Ovary (tissue), 7 donors: ENCODE measurements at regions not wholly inside any gene's neighbourhood (a gene's known extent, or its start where the extent isn't known, plus 50 kb on each side); places are given as distances from the start of the nearest gene placed in this dataset.

ENCODE experiments used
- DNase-seq, 5 donors: peaks; one replicate each; pipeline ENCODE4 v3.0.0-alpha.2; 2019 to 2020
- H3K27ac ChIP-seq, 2 donors: fragments of 200-600 bp; one replicate each; pipeline versions ENCODE4 v1.5.1 to v1.8.0; 2019 to 2022
- H3K27me3 ChIP-seq: fragments of 200-600 bp; one replicate; pipeline ENCODE4 v1.8.0; 2022
- H3K36me3 ChIP-seq: fragments of 200-600 bp; sonication (generic); one replicate; pipeline ENCODE4 v1.5.1; 2019
- H3K4me1 ChIP-seq: one replicate; pipeline ENCODE4 v1.8.1; 2013; ENCODE audit warnings: mild to moderate bottlenecking, moderate library complexity; ENCODE audit not compliant: insufficient read depth
- H3K4me3 ChIP-seq: fragments of 200-600 bp; sonication (generic); one replicate; pipeline ENCODE4 v1.5.1; 2017
- H3K9me3 ChIP-seq, 2 donors: fragments of 200-600 bp in 1 of 2; sonication (generic) in 1 of 2; one replicate each; pipeline versions ENCODE4 v1.5.1 to v1.8.1; 2013 to 2019; ENCODE audit warnings: mild to moderate bottlenecking in 1 of 2, moderate library complexity in 1 of 2
- EP300 ChIP-seq: sonication (generic); formaldehyde crosslinking; IDR thresholded peaks from one replicate; pipeline ENCODE4 v1.6.1; 2017; ENCODE audit warnings: antibody characterized with exemption
- POLR2A ChIP-seq: fragments of 450-650 bp; IDR thresholded peaks from one replicate; pipeline ENCODE4 v1.6.1; 2017; ENCODE audit warnings: antibody characterized with exemption, mild to moderate bottlenecking, moderate library complexity
- WGBS, 3 donors: extraction: QIAGEN DNeasy Blood & Tissue Kit in 1 of 3; methylation state at CpG; one replicate each; pipeline versions ENCODE4 v1.1.5 to v1.1.7; 2013 to 2017; 5-methylcytosine and 5-hydroxymethylcytosine counted together
- intact Hi-C, 4 donors: fragments of 100-400 bp; cut with DNase I; formaldehyde crosslinking; loops; one replicate each; pipeline versions ENCODE4 v1.11.0 to v1.15.1; 2022 to 2023
- TF ChIP-seq, protein P1 (sequence below), 3 donors: fragments of 450-650 bp in 2 of 3; fragments of 200-600 bp in 1 of 3; IDR thresholded peaks; one replicate each; pipeline versions ENCODE4 v1.5.1 to v1.8.0; 2016 to 2022; ENCODE audit warnings: antibody characterized with exemption in 3 of 3, mild to moderate bottlenecking in 1 of 3
- donor health status: DM: no; HTN: no; CAD: no; lungs with moderate emphysema.
- donor health status: DM: no; HTN: no; CAD: no.
- donor health status: Bipolar disorder and iron deficiency.
- donor health status: DM: no; HTN: no; CAD: no.
- donor health status: DM: yes; HTN: yes; CAD: no.

DNA sequence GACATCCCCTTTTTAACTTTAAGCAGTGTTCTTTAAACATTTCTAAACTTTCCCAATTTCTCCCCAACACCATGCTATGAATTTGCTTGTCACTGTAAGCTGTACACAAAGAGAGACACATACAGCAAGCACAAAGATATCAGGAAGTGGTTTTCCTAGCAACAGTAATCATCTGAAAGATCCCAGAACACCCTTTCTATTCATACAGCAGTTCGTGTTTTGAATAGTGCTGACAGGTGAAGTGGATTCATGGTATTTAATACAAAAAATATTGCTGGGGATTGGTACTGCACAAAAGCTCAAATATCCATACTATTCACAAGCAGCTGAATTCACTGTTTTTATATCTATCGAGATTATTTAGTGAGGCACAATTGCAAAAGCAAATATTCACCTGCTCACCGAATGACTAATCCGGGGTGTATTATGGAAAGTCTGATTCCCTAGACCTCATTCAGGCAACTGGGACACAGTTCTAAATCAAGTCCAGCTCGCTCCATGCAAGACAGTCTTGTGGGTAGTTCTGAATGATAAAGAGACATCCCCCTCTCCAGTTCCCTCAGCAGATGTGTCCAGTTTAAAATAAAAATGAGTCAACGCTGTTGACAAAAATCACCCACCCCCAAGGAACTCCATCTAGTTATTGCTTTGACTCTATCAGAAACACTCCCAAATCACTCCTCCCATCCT, 107.1 kb upstream of the TSHZ2 start:
- no peaks in the 10 kb centered on the region for H3K27me3 ChIP-seq
- no peak overlapping the region for H3K27ac ChIP-seq
- no peak for TF ChIP-seq POLR2A
- TF ChIP-seq, protein P1, sequence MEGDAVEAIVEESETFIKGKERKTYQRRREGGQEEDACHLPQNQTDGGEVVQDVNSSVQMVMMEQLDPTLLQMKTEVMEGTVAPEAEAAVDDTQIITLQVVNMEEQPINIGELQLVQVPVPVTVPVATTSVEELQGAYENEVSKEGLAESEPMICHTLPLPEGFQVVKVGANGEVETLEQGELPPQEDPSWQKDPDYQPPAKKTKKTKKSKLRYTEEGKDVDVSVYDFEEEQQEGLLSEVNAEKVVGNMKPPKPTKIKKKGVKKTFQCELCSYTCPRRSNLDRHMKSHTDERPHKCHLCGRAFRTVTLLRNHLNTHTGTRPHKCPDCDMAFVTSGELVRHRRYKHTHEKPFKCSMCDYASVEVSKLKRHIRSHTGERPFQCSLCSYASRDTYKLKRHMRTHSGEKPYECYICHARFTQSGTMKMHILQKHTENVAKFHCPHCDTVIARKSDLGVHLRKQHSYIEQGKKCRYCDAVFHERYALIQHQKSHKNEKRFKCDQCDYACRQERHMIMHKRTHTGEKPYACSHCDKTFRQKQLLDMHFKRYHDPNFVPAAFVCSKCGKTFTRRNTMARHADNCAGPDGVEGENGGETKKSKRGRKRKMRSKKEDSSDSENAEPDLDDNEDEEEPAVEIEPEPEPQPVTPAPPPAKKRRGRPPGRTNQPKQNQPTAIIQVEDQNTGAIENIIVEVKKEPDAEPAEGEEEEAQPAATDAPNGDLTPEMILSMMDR (IDR thresholded peaks at IDR 0.05) = no peak
- TF ChIP-seq EP300 = no peak
- H3K4me1 ChIP-seq = no peaks in the 10 kb centered on the region
- H3K36me3 ChIP-seq = no peaks in the 10 kb centered on the region
- 48 to 64% (median 51%) methylated on average over 6 of the region's 6 CpGs for whole genome bisulfite sequencing, 3 donors
- no peak overlapping the region for H3K4me3 ChIP-seq
- DNase-seq = no peak
- H3K9me3 ChIP-seq = peaks cover 0 to 2% of the 10 kb centered on the region in 2 donors
- intact Hi-C loops = no loop called here

DNA sequence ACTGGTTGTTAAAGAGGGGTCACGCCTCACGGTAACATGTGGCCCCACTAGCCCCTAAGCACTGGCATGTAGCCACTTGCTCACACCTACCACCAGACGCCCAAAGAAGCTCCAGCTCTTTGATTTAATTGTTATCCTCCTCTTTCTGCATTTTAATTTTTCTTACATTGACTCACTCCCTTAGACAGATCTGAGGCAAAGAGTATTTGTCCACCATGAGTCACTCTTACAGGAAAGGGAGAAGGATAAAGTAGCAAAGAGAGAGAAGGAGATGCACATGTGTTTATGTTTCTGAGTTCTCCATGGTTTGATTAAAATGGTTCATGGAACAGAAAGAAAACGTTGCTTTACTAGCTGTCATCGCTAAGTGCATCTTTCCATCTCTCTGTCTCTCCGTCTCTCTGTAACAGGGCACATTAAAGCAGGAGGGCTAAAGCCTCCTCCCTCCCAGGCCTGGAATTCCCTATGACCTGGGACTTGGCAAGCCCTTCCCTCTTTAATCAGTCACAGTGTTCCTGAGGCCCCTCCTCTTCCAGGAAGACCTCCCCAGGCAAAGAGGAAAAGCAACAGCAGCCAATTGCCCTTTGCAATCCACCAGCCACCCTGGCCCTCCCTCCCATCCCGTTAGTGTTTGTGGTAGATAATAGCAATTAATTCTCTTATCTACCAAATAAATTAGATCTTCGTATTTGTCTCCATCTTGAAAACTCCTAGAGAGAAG, 112.8 kb upstream of the TSHZ2 start:
- Histone ChIP-seq H3K9me3 (peaks cover 0 to 2% of the 10 kb centered on the region in 2 donors), H3K27me3 (no peaks in the 10 kb centered on the region), H3K4me3 (no peak overlapping the region), H3K36me3 (no peaks in the 10 kb centered on the region), H3K27ac (no peak overlapping the region), H3K4me1 (no peaks in the 10 kb centered on the region)
- TF ChIP-seq EP300 (no peak), POLR2A (no peak)
- TF ChIP-seq, protein P1 (IDR thresholded peaks at IDR 0.05) = no peak
- peak in 1 of 5 donors; percentile 19 for DNase-seq
- intact Hi-C loops = no loop called here
- 39 to 46% (median 42%) methylated on average over 8 of the region's 8 CpGs for WGBS, 3 donors

DNA sequence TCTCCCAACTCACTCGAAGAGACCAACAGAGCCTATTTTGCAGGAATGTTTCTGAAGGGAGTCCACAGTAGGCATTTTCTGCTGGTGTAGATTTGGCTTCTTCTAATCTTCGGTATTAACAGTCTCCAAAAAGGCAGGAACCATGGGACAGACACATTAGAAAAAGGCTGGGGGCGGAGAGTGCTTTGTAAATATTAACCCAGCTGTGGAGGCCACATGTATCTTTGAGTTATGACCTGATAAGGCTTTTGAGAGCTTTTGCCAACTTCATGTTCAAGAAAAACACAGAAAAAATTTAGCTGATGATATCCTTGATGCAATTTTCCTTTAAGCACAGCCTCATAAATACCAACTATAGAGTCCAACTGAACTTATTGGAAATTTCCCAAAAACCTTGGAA, 119.4 kb upstream of the TSHZ2 start:
- H3K36me3 ChIP-seq = no peaks in the 10 kb centered on the region
- peaks cover 2% of the 10 kb centered on the region for H3K4me1 ChIP-seq
- no peak for DNase-seq
- intact Hi-C loops = no loop called here
- H3K27ac ChIP-seq = no peak overlapping the region
- H3K27me3 ChIP-seq = no peaks in the 10 kb centered on the region
- 18 to 31% (median 24%) methylated on average over 3 of the region's 3 CpGs for WGBS, 3 donors
- TF ChIP-seq EP300 (no peak), POLR2A (no peak)
- TF ChIP-seq, protein P1 (IDR thresholded peaks at IDR 0.05) = no peak
- H3K4me3 ChIP-seq = no peak overlapping the region
- H3K9me3 ChIP-seq = no peaks in the 10 kb centered on the region

DNA sequence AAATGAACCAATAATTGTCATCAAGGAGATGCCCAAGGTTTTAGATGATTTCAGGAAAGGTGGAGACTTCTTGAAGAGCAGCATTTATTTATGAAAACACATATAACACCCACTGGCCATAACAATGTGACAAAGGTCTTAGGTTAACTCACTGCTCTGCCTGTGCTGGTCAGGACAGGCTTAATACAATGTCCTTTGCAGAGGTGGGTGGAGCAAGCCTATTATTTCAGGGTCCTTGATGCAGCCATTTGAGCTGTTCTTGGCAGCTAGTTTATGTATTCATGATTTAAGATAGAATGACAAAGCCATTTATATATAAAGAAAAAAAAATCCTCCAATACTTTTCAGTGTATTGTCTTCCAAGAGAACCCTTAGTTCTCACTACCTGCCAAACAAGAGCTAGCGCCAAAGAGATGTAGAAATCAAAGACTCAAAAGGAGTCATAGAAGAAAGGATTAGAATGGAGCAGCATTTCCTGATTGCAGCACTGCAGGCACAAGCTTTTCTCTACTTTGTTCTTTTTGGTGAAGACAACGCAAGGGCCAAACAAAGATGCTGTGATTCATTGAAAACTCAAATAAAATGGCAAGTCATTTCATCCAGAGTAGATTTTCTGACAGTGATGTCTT, 124.3 kb upstream of the TSHZ2 start:
- H3K9me3 ChIP-seq = no peaks in the 10 kb centered on the region
- no peaks in the 10 kb centered on the region for H3K36me3 ChIP-seq
- 85 to 92% (median 89%) methylated on average over 2 of the region's 2 CpGs for WGBS, 3 donors
- H3K27me3 ChIP-seq = no peaks in the 10 kb centered on the region
- TF ChIP-seq POLR2A (no peak), EP300 (no peak)
- TF ChIP-seq, protein P1 (IDR thresholded peaks at IDR 0.05) = no peak
- intact Hi-C loops = no loop called here
- H3K4me1 ChIP-seq = peaks cover 2% of the 10 kb centered on the region
- H3K27ac ChIP-seq = no peak overlapping the region
- DNase-seq = no peak
- H3K4me3 ChIP-seq = no peak overlapping the region
